GM12872 (cell line): ENCODE measurements at regions not wholly inside any gene's neighbourhood (a gene's known extent, or its start where the extent isn't known, plus 50 kb on each side); places are given as distances from the start of the nearest gene placed in this dataset.

Experiments
- TF ChIP-seq, protein P1 (sequence below): IDR thresholded peaks from 3 replicates; pipeline ENCODE4 v1.5.1; 2011; ENCODE audit warnings: low read depth, mild to moderate bottlenecking, low read length, moderate library complexity; ENCODE audit not compliant: insufficient read depth

DNA sequence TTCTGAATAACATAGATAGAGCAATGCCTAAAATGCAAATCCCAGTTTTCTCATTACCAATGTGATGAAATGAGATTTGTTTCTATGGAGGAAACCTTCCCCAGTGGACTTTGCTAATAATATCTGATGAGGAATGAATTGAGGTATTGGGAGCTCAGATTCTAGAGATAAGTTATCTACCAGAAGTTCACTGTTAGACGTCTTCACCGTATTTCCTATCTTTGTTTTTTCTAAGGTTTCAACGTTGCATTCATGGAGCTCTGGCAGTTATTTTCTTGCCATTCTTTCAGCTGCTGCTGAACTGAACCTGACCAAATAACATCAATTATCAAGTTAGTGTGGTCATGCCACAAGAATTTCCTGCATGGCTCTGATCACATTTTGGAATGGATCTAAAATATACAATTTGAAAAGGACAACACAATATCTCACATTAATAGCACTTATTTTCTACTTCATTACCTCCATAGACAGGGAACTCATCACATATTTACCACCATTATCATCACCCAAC lies 511.8 kb upstream of the LCORL start:
- TF ChIP-seq, protein P1, sequence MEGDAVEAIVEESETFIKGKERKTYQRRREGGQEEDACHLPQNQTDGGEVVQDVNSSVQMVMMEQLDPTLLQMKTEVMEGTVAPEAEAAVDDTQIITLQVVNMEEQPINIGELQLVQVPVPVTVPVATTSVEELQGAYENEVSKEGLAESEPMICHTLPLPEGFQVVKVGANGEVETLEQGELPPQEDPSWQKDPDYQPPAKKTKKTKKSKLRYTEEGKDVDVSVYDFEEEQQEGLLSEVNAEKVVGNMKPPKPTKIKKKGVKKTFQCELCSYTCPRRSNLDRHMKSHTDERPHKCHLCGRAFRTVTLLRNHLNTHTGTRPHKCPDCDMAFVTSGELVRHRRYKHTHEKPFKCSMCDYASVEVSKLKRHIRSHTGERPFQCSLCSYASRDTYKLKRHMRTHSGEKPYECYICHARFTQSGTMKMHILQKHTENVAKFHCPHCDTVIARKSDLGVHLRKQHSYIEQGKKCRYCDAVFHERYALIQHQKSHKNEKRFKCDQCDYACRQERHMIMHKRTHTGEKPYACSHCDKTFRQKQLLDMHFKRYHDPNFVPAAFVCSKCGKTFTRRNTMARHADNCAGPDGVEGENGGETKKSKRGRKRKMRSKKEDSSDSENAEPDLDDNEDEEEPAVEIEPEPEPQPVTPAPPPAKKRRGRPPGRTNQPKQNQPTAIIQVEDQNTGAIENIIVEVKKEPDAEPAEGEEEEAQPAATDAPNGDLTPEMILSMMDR, result no peak

DNA sequence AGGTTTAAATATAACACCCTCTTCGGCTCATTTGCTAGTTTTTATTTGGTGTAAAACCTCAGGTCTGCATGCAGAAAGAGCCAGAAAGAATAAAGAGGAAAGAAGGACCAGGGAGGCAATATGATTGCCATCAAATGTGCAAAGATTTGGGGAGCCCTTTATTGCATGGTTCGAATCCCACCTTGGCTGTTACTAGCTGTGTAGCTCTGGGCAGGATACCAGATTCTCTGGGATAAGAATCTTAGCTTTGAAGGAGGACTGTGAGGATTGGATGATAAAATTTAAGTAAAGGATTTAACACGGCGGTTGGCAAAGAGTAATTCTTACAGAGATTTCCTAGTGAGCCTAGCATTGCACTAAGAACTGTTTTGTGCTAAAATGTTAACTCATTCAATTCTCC lies 510.2 kb upstream of the LCORL start:
- TF ChIP-seq, protein P1, result no peak

DNA sequence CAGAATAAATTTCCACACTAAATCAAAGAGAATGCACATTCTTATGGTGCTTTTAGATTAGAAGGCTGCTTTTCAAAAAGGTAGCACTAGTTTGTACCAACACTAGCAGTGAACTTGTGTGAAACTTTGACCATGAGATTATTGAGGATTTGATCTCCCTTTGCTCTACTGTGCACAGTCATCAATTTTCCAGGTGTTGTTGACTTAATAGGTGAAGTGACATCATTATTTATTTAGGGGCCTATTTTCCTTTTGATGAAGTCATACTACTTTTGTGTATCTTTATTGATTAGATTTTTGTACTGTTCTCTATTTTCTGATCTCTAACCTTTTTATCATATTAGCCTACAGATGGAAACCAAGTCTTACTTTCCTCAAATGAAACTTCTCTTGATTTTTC lies 507.9 kb upstream of the LCORL start:
- TF ChIP-seq, protein P1, result no peak

DNA sequence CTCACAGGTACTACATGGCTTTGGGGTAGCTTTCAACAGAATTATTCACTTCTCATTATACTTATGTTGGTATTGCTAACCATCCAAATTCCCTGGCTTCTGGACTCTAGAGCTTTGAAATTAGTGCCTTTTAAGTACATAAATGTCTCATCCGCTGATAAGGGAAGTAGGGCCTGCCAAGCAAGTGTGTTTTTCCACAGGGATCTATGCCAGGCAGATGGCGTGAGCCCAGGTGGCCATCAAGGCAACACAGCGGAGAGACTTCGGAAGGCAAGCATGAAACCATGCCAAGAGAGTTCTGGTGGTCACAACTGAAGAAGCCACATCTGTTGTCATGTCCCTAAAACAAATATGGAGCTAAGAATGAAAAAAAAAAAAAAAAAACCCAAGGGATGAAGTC lies 503.1 kb upstream of the LCORL start:
- TF ChIP-seq, protein P1, result no peak

DNA sequence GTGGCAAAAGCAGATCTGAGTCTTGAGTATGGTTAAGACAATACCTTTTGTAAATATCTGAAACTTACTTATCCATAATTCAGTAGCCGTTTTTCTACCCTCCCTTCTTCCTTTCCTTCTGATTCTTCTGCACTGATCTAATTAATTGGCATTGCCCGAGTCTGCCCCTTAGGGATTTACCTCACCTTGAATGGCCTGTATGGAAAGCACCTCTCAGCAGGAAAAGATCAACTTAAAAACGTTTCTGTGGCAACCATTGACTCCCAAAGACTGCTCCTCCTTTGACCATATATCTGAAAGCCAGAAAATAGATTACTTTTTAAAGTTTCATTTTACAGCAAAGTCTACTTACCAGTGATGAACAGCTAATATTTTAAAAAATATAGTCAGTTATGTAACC lies 496.5 kb upstream of the LCORL start:
- TF ChIP-seq, protein P1, result no peak

DNA sequence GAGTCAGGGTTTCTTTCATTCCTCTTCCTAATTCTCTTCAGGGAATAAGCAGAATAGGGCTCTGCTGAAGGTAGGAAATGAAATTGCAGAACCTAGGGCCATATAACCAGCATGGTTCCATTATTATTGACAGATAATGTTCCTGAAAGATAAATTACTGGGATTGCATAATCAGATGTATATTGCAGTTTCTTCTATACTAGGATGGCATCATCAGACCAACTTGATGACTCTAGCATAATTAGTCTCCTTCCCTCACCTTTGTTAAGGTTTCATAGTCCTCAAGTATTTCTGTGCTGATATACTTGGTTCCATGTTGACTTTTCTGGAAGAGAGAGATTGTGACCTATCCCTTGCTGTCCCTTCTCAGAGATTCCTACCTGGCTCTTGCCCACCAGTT lies 492.3 kb upstream of the LCORL start:
- TF ChIP-seq, protein P1, result no peak

DNA sequence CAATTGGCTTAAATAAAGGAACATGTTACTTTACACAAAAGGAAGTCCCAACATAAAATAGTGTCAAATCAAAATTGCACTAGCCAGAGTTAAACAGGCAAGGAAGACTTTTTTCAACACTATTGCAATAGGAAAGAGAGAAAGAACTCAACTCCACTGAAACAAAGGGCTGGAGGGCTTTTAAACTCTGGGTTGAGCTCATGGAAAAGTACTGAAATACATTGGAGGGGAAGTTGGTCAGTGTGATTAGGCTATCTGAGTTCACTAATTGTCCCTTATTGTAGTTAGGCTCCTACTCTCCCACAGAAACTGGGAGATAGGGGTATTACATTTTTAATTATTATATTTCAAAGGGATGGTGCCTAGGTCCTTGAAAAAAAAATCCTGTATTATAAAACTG lies 491.2 kb upstream of the LCORL start:
- TF ChIP-seq, protein P1, result no peak

DNA sequence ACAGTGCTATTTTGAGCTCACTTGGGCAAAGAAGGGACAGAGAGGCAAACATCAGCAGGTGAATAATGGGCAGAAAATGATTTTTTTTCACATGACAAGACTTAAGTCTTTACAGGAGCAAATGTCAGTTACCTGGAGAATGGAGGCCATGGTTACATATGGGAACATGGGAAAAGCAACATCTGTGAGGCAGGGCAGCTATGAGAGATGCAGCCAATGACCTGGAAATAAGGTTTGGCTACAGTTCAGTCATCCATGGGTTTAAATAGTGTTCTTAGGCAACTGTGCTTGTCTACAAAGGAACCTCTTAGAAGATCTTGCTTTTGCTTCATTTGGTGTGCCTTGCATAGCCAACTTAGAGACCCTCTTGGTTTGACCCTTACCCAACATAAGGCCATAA lies 490.2 kb upstream of the LCORL start:
- TF ChIP-seq, protein P1, result no peak
